ENCODE measurements at regions not wholly inside any gene's neighbourhood (a gene's known extent, or its start where the extent isn't known, plus 50 kb on each side); places are given as distances from the start of the nearest gene placed in this dataset.

- Histone ChIP-seq H3K9me3 (ENCODE audit: insufficient read depth, low read depth, low read length) (no peaks in the 10 kb centered on the region), H3K4me3 (ENCODE audit: low read length) (no peak overlapping the region), H3K36me3 (ENCODE audit: insufficient read depth, low read depth, low read length) (no peaks in the 10 kb centered on the region), H3K27ac (ENCODE audit: low read length) (no peak overlapping the region), H3K9ac (ENCODE audit: low read depth, low read length) (no peak overlapping the region), H3K27me3 (ENCODE audit: insufficient read depth, low read length) (no peaks in the 10 kb centered on the region), H3K4me1 (ENCODE audit: insufficient read depth, low read length) (no peaks in the 10 kb centered on the region; the same call in 1 of the 2 replicates)
These were observed 58.1 kb downstream of the TUSC7 start for GRCh38 chr3:116767726-116768125.

- H3K4me1 ChIP-seq (ENCODE audit: insufficient read depth, low read length), result no peaks in the 10 kb centered on the region; the same call in 1 of the 2 replicates
- H3K36me3 ChIP-seq (ENCODE audit: insufficient read depth, low read depth, low read length), result no peaks in the 10 kb centered on the region
- no peaks in the 10 kb centered on the region for H3K27me3 ChIP-seq (ENCODE audit: insufficient read depth, low read length)
- no peaks in the 10 kb centered on the region for H3K9me3 ChIP-seq (ENCODE audit: insufficient read depth, low read depth, low read length)
- no peak overlapping the region for H3K4me3 ChIP-seq (ENCODE audit: low read length)
- H3K27ac ChIP-seq (ENCODE audit: low read length), result no peak overlapping the region
- no peak overlapping the region for H3K9ac ChIP-seq (ENCODE audit: low read depth, low read length)
These were observed 61.4 kb downstream of the TUSC7 start for GRCh38 chr3:116770815-116771450.

- Histone ChIP-seq H3K4me1 (ENCODE audit: insufficient read depth, low read length) (no peaks in the 10 kb centered on the region; the same call in 1 of the 2 replicates), H3K27me3 (ENCODE audit: insufficient read depth, low read length) (no peaks in the 10 kb centered on the region), H3K27ac (ENCODE audit: low read length) (no peak overlapping the region), H3K4me3 (ENCODE audit: low read length) (no peak overlapping the region), H3K36me3 (ENCODE audit: insufficient read depth, low read depth, low read length) (no peaks in the 10 kb centered on the region), H3K9me3 (ENCODE audit: insufficient read depth, low read depth, low read length) (no peaks in the 10 kb centered on the region), H3K9ac (ENCODE audit: low read depth, low read length) (no peak overlapping the region)
These were observed 67.6 kb downstream of the TUSC7 start for GRCh38 chr3:116776880-116777785.

DNA sequence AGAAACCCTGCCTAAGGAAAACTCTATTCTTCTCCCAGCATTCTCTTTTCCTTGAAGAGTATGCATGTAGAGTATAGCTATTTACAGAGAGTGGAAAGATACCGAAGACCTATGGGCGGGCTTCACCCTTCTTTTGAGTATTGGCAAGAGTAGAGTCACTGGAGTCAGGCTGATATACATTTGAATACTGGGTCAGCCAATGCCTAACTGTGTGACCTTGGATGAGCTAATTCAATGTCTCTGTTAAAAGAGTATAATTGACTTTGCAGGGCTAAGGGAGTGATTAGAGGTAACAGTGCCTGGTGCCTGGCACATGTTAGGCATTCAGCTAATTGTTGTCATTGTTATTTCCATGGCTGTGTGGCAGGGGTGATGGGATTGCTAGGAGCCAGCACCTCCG is 75.6 kb downstream of the TUSC7 start:
- Histone ChIP-seq H3K4me1 (ENCODE audit: insufficient read depth, low read length) (peaks cover 18% of the 10 kb centered on the region; the same call in 1 of the 2 replicates), H3K9ac (ENCODE audit: low read depth, low read length) (no peak overlapping the region), H3K9me3 (ENCODE audit: insufficient read depth, low read depth, low read length) (no peaks in the 10 kb centered on the region), H3K36me3 (ENCODE audit: insufficient read depth, low read depth, low read length) (no peaks in the 10 kb centered on the region), H3K27me3 (ENCODE audit: insufficient read depth, low read length) (no peaks in the 10 kb centered on the region), H3K4me3 (ENCODE audit: low read length) (no peak overlapping the region), H3K27ac (ENCODE audit: low read length) (no peak overlapping the region)

- no peak overlapping the region for H3K9ac ChIP-seq (ENCODE audit: low read depth, low read length)
- peaks cover 3% of the 10 kb centered on the region; the same call in 1 of the 2 replicates for H3K4me1 ChIP-seq (ENCODE audit: insufficient read depth, low read length)
- no peaks in the 10 kb centered on the region for H3K27me3 ChIP-seq (ENCODE audit: insufficient read depth, low read length)
- no peaks in the 10 kb centered on the region for H3K9me3 ChIP-seq (ENCODE audit: insufficient read depth, low read depth, low read length)
- no peaks in the 10 kb centered on the region for H3K36me3 ChIP-seq (ENCODE audit: insufficient read depth, low read depth, low read length)
- no peak overlapping the region for H3K4me3 ChIP-seq (ENCODE audit: low read length)
- H3K27ac ChIP-seq (ENCODE audit: low read length), result no peak overlapping the region
These were observed 93.1 kb downstream of the TUSC7 start for GRCh38 chr3:116802651-116803050.

- H3K27ac ChIP-seq (ENCODE audit: low read length), result no peak overlapping the region
- peaks cover 3% of the 10 kb centered on the region; the same call in 1 of the 2 replicates for H3K4me1 ChIP-seq (ENCODE audit: insufficient read depth, low read length)
- H3K4me3 ChIP-seq (ENCODE audit: low read length), result no peak overlapping the region
- peaks cover 2% of the 10 kb centered on the region; the same call in 1 of the 2 replicates for H3K9me3 ChIP-seq (ENCODE audit: insufficient read depth, low read depth, low read length)
- H3K36me3 ChIP-seq (ENCODE audit: insufficient read depth, low read depth, low read length), result no peaks in the 10 kb centered on the region
- no peaks in the 10 kb centered on the region for H3K27me3 ChIP-seq (ENCODE audit: insufficient read depth, low read length)
- H3K9ac ChIP-seq (ENCODE audit: low read depth, low read length), result no peak overlapping the region
These were observed 96.8 kb downstream of the TUSC7 start for GRCh38 chr3:116806351-116806750.

DNA sequence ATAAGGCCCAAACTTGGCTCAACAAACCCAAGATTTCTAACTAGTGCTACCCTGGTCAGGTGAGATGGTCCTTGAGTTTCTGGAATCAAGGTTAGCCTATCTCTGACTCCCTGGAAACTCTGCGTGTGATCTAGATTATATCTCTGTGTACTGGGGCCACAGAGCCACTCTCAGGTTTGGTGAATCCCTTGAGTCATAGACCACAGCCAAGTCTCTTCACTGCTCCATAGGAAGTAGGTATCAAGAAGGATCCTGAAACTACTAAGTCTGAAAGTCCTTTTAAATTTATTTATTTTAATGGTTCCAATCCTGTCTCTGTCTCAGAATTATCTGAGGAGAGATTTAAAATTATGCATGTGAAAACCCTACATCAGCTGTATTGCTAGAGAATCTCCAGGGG is 99.1 kb downstream of the TUSC7 start:
- H3K27me3 ChIP-seq (ENCODE audit: insufficient read depth, low read length), result no peaks in the 10 kb centered on the region
- H3K27ac ChIP-seq (ENCODE audit: low read length), result no peak overlapping the region
- no peaks in the 10 kb centered on the region for H3K36me3 ChIP-seq (ENCODE audit: insufficient read depth, low read depth, low read length)
- no peak overlapping the region for H3K4me3 ChIP-seq (ENCODE audit: low read length)
- no peak overlapping the region for H3K9ac ChIP-seq (ENCODE audit: low read depth, low read length)
- H3K4me1 ChIP-seq (ENCODE audit: insufficient read depth, low read length), result no peaks in the 10 kb centered on the region; the same call in 1 of the 2 replicates
- H3K9me3 ChIP-seq (ENCODE audit: insufficient read depth, low read depth, low read length), result peaks cover 2% of the 10 kb centered on the region; the same call in 1 of the 2 replicates

DNA sequence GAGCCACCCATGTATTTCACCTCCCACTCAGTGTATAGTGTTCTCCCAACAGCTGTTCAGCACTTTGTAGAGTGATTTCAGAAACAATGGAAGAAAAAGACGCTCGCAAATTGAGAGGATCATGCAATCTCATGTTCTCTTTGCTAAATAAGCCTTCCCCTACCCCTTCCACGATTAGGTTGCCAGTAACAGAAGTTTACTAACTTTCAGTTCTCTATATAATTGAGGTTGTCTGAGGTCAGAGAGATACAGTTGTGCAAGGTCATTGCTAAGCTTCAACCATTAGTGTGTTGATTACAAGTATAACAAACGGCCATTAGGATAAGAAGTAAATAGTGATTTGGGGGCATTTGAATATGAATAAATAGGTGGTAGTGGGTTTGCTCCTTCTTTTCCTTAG is 99.6 kb downstream of the TUSC7 start:
- Histone ChIP-seq H3K9ac (ENCODE audit: low read depth, low read length) (no peak overlapping the region), H3K4me3 (ENCODE audit: low read length) (no peak overlapping the region), H3K4me1 (ENCODE audit: insufficient read depth, low read length) (no peaks in the 10 kb centered on the region; the same call in 1 of the 2 replicates), H3K9me3 (ENCODE audit: insufficient read depth, low read depth, low read length) (peaks cover 2% of the 10 kb centered on the region; the same call in 1 of the 2 replicates), H3K36me3 (ENCODE audit: insufficient read depth, low read depth, low read length) (no peaks in the 10 kb centered on the region), H3K27me3 (ENCODE audit: insufficient read depth, low read length) (no peaks in the 10 kb centered on the region), H3K27ac (ENCODE audit: low read length) (no peak overlapping the region)

DNA sequence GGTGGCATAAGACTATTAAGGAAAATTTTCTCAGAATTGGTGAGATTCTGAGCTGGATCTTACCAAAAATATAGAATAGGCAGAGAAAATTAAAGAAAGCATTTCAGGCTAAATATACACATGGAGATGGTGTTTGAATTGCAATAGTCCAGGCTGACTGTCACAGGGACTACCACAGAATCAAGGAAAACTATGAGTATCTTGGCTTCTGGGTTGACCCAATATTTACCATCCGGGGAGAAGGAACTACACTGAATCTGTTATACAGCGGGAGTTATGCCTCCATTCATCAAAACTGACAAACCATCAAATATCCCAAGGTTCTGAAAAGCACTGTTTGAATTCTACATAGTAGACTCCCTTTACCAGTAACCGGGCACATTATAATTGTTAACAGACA is 102.2 kb downstream of the TUSC7 start:
- Histone ChIP-seq H3K4me3 (ENCODE audit: low read length) (no peak overlapping the region), H3K27ac (ENCODE audit: low read length) (no peak overlapping the region), H3K9ac (ENCODE audit: low read depth, low read length) (no peak overlapping the region), H3K9me3 (ENCODE audit: insufficient read depth, low read depth, low read length) (peaks cover 2% of the 10 kb centered on the region; the same call in 1 of the 2 replicates), H3K4me1 (ENCODE audit: insufficient read depth, low read length) (peaks cover 7% of the 10 kb centered on the region; the same call in 1 of the 2 replicates), H3K27me3 (ENCODE audit: insufficient read depth, low read length) (no peaks in the 10 kb centered on the region), H3K36me3 (ENCODE audit: insufficient read depth, low read depth, low read length) (no peaks in the 10 kb centered on the region)

DNA sequence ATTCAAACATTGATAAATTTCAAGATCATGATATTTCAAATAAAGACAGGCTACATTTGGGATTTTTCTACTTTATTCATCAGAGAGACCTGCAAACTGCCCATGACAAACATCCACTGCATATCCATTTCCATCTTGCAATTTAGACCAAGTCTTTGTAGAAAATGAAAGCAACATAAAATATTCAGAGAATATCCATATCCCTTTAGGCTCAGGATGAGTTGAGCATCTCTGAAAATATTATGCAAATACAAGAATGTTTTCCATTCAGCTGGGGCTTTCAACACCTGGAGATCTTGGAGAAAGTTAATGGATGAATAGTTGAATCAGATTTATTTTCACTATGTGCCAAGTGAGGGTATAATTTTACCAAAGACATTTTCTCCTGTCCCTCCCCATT is 103.4 kb downstream of the TUSC7 start:
- peaks cover 13% of the 10 kb centered on the region; the same call in 1 of the 2 replicates for H3K4me1 ChIP-seq (ENCODE audit: insufficient read depth, low read length)
- H3K9ac ChIP-seq (ENCODE audit: low read depth, low read length), result no peak overlapping the region
- H3K36me3 ChIP-seq (ENCODE audit: insufficient read depth, low read depth, low read length), result no peaks in the 10 kb centered on the region
- no peaks in the 10 kb centered on the region for H3K27me3 ChIP-seq (ENCODE audit: insufficient read depth, low read length)
- H3K4me3 ChIP-seq (ENCODE audit: low read length), result no peak overlapping the region
- H3K9me3 ChIP-seq (ENCODE audit: insufficient read depth, low read depth, low read length), result peaks cover 2% of the 10 kb centered on the region; the same call in 1 of the 2 replicates
- H3K27ac ChIP-seq (ENCODE audit: low read length), result no peak overlapping the region

DNA sequence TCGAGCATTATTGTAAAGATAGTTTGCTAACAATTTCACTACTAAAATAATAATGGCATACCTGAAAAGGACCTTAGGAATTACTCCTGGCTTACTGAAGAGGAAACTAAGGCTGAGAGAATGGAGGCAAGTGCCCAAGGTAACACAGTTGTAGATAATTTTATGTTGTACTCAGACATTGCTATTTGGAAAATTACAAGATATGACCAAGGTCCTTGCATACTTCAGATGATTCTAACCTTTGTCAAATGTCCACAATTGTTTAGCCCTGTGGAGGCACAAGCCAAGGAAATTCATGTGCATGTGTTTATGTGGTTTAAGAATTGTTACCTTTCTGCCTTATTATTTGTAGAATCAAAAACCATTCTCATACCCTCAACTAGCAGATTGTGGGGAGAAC is 105.7 kb downstream of the TUSC7 start:
- Histone ChIP-seq H3K27ac (ENCODE audit: low read length) (no peak overlapping the region), H3K4me3 (ENCODE audit: low read length) (no peak overlapping the region)

More for the DNA sequence above, 105.7 kb downstream of the TUSC7 start:
- Histone ChIP-seq H3K9ac (ENCODE audit: low read depth, low read length) (no peak overlapping the region), H3K27me3 (ENCODE audit: insufficient read depth, low read length) (no peaks in the 10 kb centered on the region), H3K36me3 (ENCODE audit: insufficient read depth, low read depth, low read length) (no peaks in the 10 kb centered on the region), H3K4me1 (ENCODE audit: insufficient read depth, low read length) (peaks cover 15% of the 10 kb centered on the region; the same call in 1 of the 2 replicates), H3K9me3 (ENCODE audit: insufficient read depth, low read depth, low read length) (peaks cover 2% of the 10 kb centered on the region; the same call in 1 of the 2 replicates)

Data from iPS-20b (cell line).